Fibroblast of skin of left biceps (primary cell): ENCODE measurements at regions not wholly inside any gene's neighbourhood (a gene's known extent, or its start where the extent isn't known, plus 50 kb on each side); places are given as distances from the start of the nearest gene placed in this dataset.

Experiments used
- DNase-seq, 2 experiments: peaks; one replicate each; pipeline ENCODE4 v3.0.0-alpha.2; 2013; ENCODE audit warnings: low read depth in 2 of 2

- DNase-seq, result no peak
Observed at GRCh38 chr2:16137080-16137755, 196.9 kb downstream of the MYCN start.

DNA sequence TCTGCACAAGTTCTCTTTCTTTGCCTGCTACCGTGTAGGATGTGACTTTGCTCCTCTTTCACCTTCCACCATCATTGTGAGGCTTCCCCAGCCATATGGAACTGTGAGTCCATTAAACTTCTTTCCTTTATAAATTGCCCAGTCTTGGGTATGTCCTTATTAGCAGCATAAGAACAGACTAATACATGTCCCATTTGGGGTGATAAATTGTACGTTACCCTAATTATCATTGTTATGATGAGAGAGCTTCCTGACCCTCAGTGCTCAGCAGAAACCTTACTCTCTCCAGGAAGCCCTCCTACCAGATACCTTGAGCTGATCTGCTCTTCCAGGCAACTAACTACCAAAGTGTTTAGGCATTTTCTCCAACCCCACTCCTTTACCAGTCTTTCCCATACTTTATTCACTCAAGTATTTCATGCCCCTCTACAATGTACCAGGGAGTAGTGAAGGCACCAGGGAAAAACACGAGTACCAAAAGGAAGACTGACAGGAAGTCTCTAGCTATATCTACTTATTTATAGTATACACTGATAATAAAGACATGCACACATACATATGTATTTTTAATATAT lies 196.2 kb downstream of the MYCN start:
- no peak for DNase-seq

- DNase-seq, result no peak
Observed at GRCh38 chr2:16135913-16136310, 195.6 kb downstream of the MYCN start.

GRCh38 chr2:16135196-16135912 lies 195.0 kb downstream of the MYCN start:
- no peak for DNase-seq

DNA sequence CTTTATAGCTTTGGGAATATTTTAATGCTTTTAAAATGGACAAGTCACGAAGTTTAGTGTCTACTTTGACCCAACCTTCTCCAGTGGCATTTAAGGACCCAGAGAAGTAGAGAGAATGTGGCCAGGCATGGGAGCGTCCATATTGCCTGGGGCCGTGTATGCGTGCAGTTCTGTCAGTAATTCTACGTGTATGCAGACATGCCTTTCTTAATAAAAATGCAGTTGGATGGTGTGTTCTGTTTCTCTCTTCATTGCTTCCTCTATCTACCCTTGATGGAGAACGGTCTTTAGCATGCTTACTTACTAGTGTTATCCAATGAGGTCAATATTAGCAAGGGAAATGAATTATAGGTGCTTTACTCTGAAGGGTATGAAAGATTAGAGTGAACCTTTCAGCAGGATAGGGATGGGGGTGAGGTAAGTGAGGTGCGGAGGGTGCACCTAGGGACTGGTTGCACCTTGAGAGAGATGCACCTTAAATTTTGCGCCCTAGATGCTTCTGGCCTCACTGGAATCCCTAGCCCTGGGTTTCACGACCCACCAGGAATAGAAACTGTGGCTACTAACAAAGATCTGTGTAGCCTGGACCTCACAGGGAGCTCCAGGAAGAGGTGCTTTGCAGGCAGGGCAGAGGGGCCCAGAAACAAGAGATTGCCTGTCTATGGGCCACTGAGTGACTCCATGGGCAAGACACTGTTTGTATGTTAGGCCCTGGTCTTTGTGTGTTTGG lies 194.3 kb downstream of the MYCN start:
- no peak for DNase-seq

DNA sequence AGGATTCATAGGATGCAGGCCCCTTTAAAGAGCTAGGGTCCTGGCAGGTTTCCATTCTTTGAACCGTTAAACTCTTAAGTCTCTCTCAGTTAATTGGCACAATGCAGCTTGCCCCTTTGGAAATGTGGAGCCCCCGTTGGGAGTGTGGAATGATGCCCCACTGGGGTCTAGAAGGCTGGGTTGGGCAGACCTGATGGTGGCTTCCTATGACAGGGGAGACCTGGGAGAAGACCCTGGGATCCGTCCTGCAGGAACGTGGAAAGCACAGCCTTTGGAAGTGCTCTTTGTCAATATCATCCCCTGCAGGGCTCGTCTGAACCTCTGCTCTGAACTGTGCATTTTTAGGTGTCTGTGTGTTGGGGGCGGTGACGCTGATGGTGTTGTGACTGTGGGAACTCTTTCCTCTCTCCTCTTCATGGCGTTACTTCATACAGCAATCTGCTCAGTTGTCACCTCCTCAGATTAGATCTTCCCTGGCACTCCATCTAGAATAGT lies 190.6 kb downstream of the MYCN start:
- DNase-seq, result no peak

DNA sequence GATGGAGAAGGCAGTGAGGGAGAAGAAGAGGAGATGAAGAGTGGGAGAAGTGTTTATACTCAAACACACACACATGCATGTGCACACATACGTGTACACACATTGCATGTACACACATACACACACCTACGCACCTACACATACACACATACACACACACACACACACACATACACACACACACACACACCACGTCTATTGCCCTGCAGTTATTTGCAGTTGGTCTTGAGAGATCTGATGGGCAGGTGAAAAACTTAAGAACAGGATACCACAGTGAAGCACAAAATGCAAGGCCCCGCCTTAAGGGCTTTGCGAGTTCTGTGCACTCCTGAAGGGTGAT lies 190.2 kb downstream of the MYCN start:
- DNase-seq, result no peak

GRCh38 chr2:16129716-16130540 lies 189.6 kb downstream of the MYCN start:
- DNase-seq, result no peak

DNA sequence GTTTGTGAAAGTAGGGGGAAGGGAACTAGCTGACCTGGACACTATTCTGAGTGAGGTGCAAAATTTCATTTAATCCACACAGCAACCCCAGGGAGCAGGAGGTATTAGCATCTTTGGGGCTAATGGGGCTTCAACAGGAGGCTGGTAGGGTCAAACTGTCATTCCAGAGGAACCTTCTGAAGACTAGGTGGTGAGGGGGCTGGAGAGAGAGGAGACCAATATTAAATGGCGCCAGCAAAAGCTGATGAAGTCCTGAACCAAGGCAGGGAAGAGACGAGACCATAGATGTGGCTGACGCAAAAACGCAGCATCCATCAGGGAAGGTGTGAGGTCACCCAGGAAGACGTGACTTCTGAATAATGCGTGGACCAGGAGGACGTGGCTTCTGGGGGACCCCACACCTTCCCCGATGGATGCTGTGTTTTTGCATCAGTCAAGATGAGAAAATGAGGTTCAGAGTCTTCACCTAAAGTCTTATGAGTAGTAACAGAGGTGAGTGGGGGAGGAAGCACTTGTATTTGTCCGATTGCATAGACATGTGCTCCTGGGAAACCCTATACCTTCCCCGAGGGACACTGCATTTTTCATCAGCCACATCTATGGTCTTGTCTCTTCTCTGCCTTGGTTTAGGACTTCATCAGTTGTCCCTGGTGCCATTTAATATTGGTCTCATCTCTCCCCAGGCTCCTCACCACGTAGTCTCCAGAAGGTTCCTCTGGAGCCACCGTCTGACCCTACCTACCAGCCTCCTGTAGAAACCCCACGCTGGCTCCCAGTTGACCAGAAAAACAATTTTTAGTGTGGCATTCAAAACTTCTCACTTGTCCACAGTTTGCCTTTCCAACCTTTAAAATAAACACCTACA lies 188.6 kb downstream of the MYCN start:
- DNase-seq, result no peak

DNA sequence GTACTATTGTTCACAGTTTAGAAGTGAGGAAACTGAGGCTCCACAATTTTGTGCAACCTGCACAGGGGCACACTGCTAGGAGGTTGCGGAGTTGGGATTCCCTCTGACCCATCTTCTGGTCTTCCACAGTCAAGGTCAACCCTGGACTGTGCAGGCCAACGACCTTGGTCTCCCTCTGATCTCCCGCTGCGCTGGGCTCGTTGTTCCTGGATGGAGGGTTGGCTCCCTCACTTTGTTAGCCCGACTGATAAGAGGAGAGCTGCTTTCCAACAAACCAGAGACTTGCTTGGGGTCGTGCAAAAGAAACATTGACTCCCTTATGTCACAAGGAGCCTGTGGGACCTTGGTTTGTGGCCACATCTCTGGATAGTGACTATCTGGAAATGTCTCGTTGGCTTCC lies 187.6 kb downstream of the MYCN start:
- no peak for DNase-seq

DNA sequence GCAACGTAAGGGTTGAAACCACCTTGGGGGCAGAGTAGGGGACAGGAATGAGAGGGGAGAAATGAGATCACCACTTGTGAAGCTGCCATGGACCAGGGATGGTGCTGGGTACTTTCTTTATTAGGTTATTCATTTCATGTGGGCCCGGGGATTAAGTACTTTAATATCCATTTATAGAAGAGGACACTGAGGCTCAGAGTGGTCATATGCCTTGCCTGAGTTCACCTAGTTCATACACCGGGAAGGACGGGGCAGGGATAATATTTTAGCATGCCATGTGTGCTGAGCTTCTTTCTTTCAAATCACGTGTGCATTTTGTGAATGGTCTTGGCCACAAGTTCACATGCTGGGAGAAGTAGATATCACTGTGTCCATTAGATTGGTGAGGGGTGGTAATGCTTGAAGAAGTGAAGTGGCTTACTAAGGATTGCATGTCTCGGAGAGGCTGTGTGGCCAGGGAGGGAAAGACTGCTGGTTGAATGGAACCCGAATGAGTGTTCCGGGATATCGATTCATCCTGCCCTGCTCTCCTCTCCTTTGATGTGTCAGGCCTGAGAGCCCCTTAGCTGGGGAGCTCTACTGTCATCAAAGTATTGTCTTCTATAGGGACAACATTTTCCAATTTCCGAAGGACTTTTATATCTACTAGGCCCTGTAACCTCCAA lies 187.1 kb downstream of the MYCN start:
- no peak for DNase-seq

- DNase-seq, result no peak
Observed at GRCh38 chr2:16126517-16127275, 186.3 kb downstream of the MYCN start.

GRCh38 chr2:16125614-16126516 lies 185.5 kb downstream of the MYCN start:
- DNase-seq, result no peak

- DNase-seq, result no peak
Observed at GRCh38 chr2:16124881-16125613, 184.7 kb downstream of the MYCN start.

DNA sequence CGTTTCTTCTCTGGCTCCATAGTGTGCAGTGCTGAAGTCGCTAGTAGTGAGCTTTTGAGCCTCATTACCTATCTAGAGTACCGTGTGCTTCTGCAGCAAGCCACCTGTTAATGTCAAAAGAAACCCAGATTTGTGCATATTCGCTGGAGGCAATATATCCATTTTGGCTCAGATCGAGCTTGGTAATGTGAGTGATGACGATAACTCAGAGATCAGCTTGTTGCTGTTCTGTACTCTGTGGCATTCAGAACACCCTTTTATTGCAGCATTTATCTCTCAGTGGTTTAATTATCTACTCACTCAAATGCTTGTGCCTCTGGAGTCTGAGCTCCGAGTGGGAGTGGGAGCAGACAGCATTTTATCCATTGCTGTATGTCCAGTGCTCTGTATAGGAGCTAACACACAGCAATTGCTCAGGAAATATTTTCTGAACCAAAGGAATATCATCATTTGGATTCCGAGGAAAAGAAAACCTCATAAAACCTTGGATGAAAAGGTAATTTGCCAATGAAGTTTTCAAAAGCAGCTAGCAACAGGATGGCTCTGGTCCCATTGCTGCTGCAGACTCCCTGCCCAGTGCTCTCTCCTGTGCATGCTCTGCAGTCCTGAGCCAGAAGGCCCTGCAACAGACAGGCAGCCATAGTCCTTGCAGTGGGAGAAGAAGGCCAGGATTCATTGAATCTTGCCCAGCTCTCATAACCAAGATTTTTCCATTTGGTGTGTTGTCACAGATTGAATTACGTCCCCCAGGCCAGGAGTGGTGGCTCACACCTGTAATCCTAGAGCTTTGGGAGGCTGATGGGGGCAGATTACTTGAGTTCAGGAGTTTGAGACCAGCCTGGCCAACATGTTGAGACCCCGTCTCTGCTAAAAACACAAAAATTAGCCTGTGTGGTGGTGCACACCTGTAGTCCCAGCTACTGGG lies 183.8 kb downstream of the MYCN start:
- no peak for DNase-seq

- no peak for DNase-seq
Observed at GRCh38 chr2:16123421-16123820, 183.1 kb downstream of the MYCN start.
